Cardiac muscle cell (in vitro differentiated cells and primary cell): ENCODE measurements at regions not wholly inside any gene's neighbourhood (a gene's known extent, or its start where the extent isn't known, plus 50 kb on each side); places are given as distances from the start of the nearest gene placed in this dataset.
A peak's percentile ranks its signal among the peaks of the same experiment; 100 is the strongest.

Source experiments
- DNase-seq, 2 donors: peaks; one replicate each; pipeline versions ENCODE4 v3.0.0 to v3.0.0-alpha.2; 2010 to 2017; ENCODE audit warnings: low read depth in 1 of 2, low spot score in 1 of 2
- H3K27ac ChIP-seq: fragments of 200-600 bp; sonication (generic); 2 replicates; pipeline ENCODE4 v1.5.1; 2016
- H3K27me3 ChIP-seq: fragments of 200-600 bp; sonication (generic); 2 replicates; pipeline ENCODE4 v1.6.0; 2016; ENCODE audit warnings: control low read depth
- H3K36me3 ChIP-seq: fragments of 200-600 bp; sonication (generic); 2 replicates; pipeline ENCODE4 v1.5.1; 2016; ENCODE audit warnings: control low read depth
- H3K4me1 ChIP-seq: fragments of 200-600 bp; sonication (generic); 2 replicates; pipeline ENCODE4 v1.8.1; 2017; ENCODE audit warnings: low read depth, mild to moderate bottlenecking, mixed run types
- H3K4me3 ChIP-seq: fragments of 200-600 bp; sonication (generic); 2 replicates; pipeline ENCODE4 v1.5.1; 2016; ENCODE audit warnings: mild to moderate bottlenecking
- H3K9me3 ChIP-seq: fragments of 200-600 bp; sonication (generic); 2 replicates; pipeline ENCODE4 v1.5.1; 2017; ENCODE audit warnings: low read depth, mild to moderate bottlenecking, control low read depth
- TF ChIP-seq, protein P1 (sequence below): IDR thresholded peaks from 2 replicates; pipeline ENCODE4 v1.5.1; 2012; ENCODE audit warnings: low read depth, mild to moderate bottlenecking, low read length

DNA sequence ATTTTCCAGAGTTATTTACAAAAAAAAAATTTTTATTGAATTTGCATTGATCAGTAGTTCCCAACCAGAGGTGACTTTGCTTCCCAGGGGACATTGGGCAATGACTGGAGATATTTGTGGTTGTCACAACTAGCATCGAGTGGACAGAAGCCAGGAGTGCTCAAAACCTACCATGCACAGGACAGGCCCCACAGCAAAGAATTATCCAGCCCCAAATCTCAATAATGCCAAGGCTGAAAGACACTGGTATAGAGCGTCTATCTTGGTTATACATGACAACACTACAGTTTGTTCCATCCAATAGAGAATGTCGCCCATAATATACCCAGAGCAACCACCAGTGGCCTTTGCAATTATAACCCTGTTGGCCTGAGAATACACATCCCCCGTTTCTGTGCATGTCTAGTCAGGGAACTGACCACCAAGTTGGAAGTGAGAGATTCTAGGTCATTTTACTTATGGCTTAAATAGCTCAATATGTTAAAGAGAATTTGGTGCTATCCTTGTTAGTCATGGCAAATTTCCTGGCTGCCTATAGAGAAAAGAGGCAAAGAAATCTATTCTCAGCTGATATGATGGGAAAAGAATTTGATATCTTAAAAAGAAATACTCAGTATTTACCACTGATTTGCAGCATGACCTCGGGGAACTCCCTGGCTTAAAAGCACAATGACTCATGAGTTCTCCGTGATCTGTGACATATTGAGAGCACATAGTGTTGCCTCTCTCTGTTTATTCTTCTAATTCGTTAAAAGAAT is 76.0 kb upstream of the ADTRP start:
- Histone ChIP-seq H3K27ac (no peak overlapping the region), H3K4me1 (no peaks in the 10 kb centered on the region), H3K9me3 (no peaks in the 10 kb centered on the region), H3K27me3 (no peaks in the 10 kb centered on the region), H3K4me3 (no peak overlapping the region), H3K36me3 (no peaks in the 10 kb centered on the region)
- TF ChIP-seq, protein P1, sequence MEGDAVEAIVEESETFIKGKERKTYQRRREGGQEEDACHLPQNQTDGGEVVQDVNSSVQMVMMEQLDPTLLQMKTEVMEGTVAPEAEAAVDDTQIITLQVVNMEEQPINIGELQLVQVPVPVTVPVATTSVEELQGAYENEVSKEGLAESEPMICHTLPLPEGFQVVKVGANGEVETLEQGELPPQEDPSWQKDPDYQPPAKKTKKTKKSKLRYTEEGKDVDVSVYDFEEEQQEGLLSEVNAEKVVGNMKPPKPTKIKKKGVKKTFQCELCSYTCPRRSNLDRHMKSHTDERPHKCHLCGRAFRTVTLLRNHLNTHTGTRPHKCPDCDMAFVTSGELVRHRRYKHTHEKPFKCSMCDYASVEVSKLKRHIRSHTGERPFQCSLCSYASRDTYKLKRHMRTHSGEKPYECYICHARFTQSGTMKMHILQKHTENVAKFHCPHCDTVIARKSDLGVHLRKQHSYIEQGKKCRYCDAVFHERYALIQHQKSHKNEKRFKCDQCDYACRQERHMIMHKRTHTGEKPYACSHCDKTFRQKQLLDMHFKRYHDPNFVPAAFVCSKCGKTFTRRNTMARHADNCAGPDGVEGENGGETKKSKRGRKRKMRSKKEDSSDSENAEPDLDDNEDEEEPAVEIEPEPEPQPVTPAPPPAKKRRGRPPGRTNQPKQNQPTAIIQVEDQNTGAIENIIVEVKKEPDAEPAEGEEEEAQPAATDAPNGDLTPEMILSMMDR = no peak
- peak in 1 of 2 donors; percentile 55 for DNase-seq

GRCh38 chr6:11853678-11854407 is 75.2 kb upstream of the ADTRP start:
- Histone ChIP-seq H3K27me3 (no peaks in the 10 kb centered on the region), H3K4me1 (no peaks in the 10 kb centered on the region), H3K9me3 (no peaks in the 10 kb centered on the region), H3K36me3 (no peaks in the 10 kb centered on the region), H3K27ac (no peak overlapping the region), H3K4me3 (no peak overlapping the region)
- DNase-seq = no peak
- TF ChIP-seq, protein P1 = no peak

DNA sequence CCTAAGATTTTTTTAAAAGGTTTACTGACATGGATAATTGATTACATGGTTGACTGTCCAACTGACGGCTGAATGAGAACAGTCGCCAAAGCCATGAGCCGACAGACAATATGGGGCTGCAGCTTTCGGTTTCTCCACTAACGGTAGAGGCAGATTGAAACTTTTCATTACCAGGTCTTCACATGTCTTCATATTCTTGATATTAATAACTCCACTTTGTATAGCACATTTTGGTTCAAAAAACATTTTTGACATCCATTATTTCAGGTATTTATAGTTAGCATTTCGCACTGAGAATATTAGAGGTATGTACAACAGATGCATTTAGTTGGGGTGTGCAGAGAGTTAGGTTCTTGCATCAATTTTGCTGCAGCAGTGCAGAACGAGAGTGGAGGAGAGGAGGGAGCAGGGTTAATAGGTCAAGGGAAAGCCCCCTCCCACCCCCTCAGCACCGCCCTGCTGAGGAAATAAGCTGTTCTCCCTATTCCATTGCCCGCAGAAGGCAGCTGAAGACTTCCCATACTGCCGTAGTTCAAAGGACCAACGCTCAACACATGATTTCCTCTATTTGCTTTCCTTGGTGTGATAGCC is 73.6 kb upstream of the ADTRP start:
- no peaks in the 10 kb centered on the region for H3K27me3 ChIP-seq
- no peaks in the 10 kb centered on the region for H3K4me1 ChIP-seq
- TF ChIP-seq, protein P1 = no peak
- no peak overlapping the region for H3K4me3 ChIP-seq
- no peak overlapping the region for H3K27ac ChIP-seq
- H3K9me3 ChIP-seq = no peaks in the 10 kb centered on the region
- H3K36me3 ChIP-seq = no peaks in the 10 kb centered on the region
- no peak for DNase-seq

DNA sequence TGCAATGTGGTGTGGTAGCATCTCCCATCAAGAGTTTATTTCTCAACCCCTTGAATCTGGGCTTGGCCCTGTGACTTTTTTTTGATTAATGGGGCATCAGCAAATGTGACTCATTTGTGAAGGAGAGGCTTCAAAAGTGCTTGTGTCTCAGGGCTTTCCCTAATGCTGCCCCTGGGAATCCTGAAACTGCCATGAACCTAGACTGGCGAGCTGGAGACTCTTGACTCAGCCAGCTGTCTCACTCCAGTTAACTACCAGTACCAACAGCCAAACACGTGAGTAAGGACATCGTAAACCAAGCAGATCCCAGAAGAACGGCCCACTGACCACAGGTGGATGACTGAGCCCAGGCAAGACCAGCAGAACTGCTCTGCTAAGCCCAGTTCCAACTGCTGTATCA is 72.8 kb upstream of the ADTRP start:
- TF ChIP-seq, protein P1 = no peak
- Histone ChIP-seq H3K9me3 (no peaks in the 10 kb centered on the region), H3K27ac (no peak overlapping the region), H3K4me3 (no peak overlapping the region), H3K27me3 (no peaks in the 10 kb centered on the region), H3K36me3 (no peaks in the 10 kb centered on the region), H3K4me1 (no peaks in the 10 kb centered on the region)
- no peak for DNase-seq

- no peak overlapping the region for H3K4me3 ChIP-seq
- H3K36me3 ChIP-seq = no peaks in the 10 kb centered on the region
- no peak overlapping the region for H3K27ac ChIP-seq
- DNase-seq = peak in 1 of 2 donors; percentile 34
- H3K27me3 ChIP-seq = no peaks in the 10 kb centered on the region
- H3K9me3 ChIP-seq = no peaks in the 10 kb centered on the region
- no peaks in the 10 kb centered on the region for H3K4me1 ChIP-seq
- TF ChIP-seq, protein P1 = no peak
Measured at GRCh38 chr6:11848852-11849731, 70.5 kb upstream of the ADTRP start.
